H9 (cell line): ENCODE measurements at regions not wholly inside any gene's neighbourhood (a gene's known extent, or its start where the extent isn't known, plus 50 kb on each side); places are given as distances from the start of the nearest gene placed in this dataset.

Experiments
- DNase-seq: peaks from one replicate; pipeline ENCODE4 v3.0.0-alpha.2; 2017
- H2AFZ ChIP-seq: one replicate; pipeline ENCODE4 v1.6.1; 2013; ENCODE audit warnings: mild to moderate bottlenecking, low read length, control low read depth, moderate library complexity
- H2AK5ac ChIP-seq: 2 replicates; pipeline ENCODE4 v1.6.1; 2013; ENCODE audit warnings: low read length, control low read depth, mixed read lengths; ENCODE audit not compliant: insufficient read length
- H2BK120ac ChIP-seq: one replicate; pipeline ENCODE4 v1.6.1; 2013; ENCODE audit warnings: low read depth, mild to moderate bottlenecking, low read length, control low read depth, inconsistent platforms; ENCODE audit not compliant: poor library complexity, severe bottlenecking
- H2BK12ac ChIP-seq: 2 replicates; pipeline ENCODE4 v1.6.1; 2013; ENCODE audit warnings: low read length, control low read depth, mixed read lengths, low read depth; ENCODE audit not compliant: insufficient read length
- H2BK15ac ChIP-seq: 2 replicates; pipeline ENCODE4 v1.6.1; 2013; ENCODE audit warnings: low read depth, low read length, control low read depth
- H2BK20ac ChIP-seq: one replicate; pipeline ENCODE4 v1.6.1; 2013; ENCODE audit warnings: low read depth, mild to moderate bottlenecking, low read length, control low read depth, inconsistent platforms; ENCODE audit not compliant: poor library complexity, severe bottlenecking
- H2BK5ac ChIP-seq: 2 replicates; pipeline ENCODE4 v1.6.1; 2013; ENCODE audit warnings: low read length, control low read depth, mixed read lengths; ENCODE audit not compliant: insufficient read length
- H3K14ac ChIP-seq: 2 replicates; pipeline ENCODE4 v1.6.1; 2013; ENCODE audit warnings: low read length, control low read depth; ENCODE audit not compliant: insufficient read depth
- H3K18ac ChIP-seq: 2 replicates; pipeline ENCODE4 v1.6.1; 2013; ENCODE audit warnings: low read depth, mild to moderate bottlenecking, mixed read lengths, low read length, control low read depth; ENCODE audit not compliant: insufficient read length
- H3K23ac ChIP-seq: 2 replicates; pipeline ENCODE4 v1.6.1; 2013; ENCODE audit warnings: low read length, control low read depth, mixed read lengths, low read depth; ENCODE audit not compliant: insufficient read length
- H3K23me2 ChIP-seq: 2 replicates; pipeline ENCODE4 v1.6.1; 2013; ENCODE audit warnings: low read depth, mild to moderate bottlenecking, mixed read lengths, low read length, control low read depth; ENCODE audit not compliant: insufficient read length, poor library complexity, severe bottlenecking
- H3K27ac ChIP-seq: 2 replicates; pipeline ENCODE4 v1.5.1; 2013; ENCODE audit warnings: low read length, control low read depth, mixed read lengths, low read depth; ENCODE audit not compliant: insufficient read length
- H3K27me3 ChIP-seq: 2 replicates; pipeline ENCODE4 v1.6.1; 2013; ENCODE audit warnings: low read length, control low read depth, inconsistent platforms; ENCODE audit not compliant: insufficient read depth
- H3K4ac ChIP-seq: 2 replicates; pipeline ENCODE4 v1.6.1; 2013; ENCODE audit warnings: low read depth, mild to moderate bottlenecking, control low read depth, inconsistent platforms, low read length, moderate library complexity
- H3K4me1 ChIP-seq: 2 replicates; pipeline ENCODE4 v1.6.1; 2013; ENCODE audit warnings: low read length, control low read depth, inconsistent platforms; ENCODE audit not compliant: insufficient read depth
- H3K4me2 ChIP-seq: 2 replicates; pipeline ENCODE4 v1.6.1; 2013; ENCODE audit warnings: low read length, control low read depth, mixed read lengths; ENCODE audit not compliant: insufficient read length, insufficient read depth
- H3K56ac ChIP-seq: 2 replicates; pipeline ENCODE4 v1.6.1; 2013; ENCODE audit warnings: low read depth, mild to moderate bottlenecking, mixed read lengths, low read length, control low read depth; ENCODE audit not compliant: insufficient read length
- H3K79me1 ChIP-seq: 2 replicates; pipeline ENCODE4 v1.6.1; 2013; ENCODE audit warnings: low read depth, mild to moderate bottlenecking, moderate library complexity, low read length, control low read depth, inconsistent platforms; ENCODE audit not compliant: insufficient read depth, poor library complexity, severe bottlenecking
- H3K79me2 ChIP-seq: 2 replicates; pipeline ENCODE4 v1.6.1; 2013; ENCODE audit warnings: low read length, control low read depth, inconsistent platforms; ENCODE audit not compliant: insufficient read depth
- H3K9ac ChIP-seq: 2 replicates; pipeline ENCODE4 v1.6.1; 2013; ENCODE audit warnings: low read length, control low read depth, mixed read lengths; ENCODE audit not compliant: insufficient read length; ENCODE audit errors: extremely low read depth
- H3K9me3 ChIP-seq: one replicate; pipeline ENCODE4 v1.6.1; 2013; ENCODE audit warnings: low read depth, low read length, inconsistent platforms; ENCODE audit not compliant: control insufficient read depth
- H3T11ph ChIP-seq: one replicate; pipeline ENCODE4 v1.6.1; 2013; ENCODE audit warnings: mild to moderate bottlenecking, low read length, control low read depth, inconsistent platforms
- H4K20me1 ChIP-seq: one replicate; pipeline ENCODE4 v1.6.1; 2013; ENCODE audit not compliant: control insufficient read depth, insufficient read length, insufficient read depth
- H4K5ac ChIP-seq: 2 replicates; pipeline ENCODE4 v1.6.1; 2013; ENCODE audit warnings: low read depth, mild to moderate bottlenecking, mixed read lengths, low read length, control low read depth; ENCODE audit not compliant: insufficient read length
- H4K8ac ChIP-seq: replicated peaks from 2 replicates; pipeline ENCODE4 v1.6.1; 2013; ENCODE audit warnings: low read length, control low read depth, mixed read lengths, low read depth; ENCODE audit not compliant: insufficient read length
- H4K91ac ChIP-seq: 2 replicates; pipeline ENCODE4 v1.6.1; 2013; ENCODE audit warnings: low read depth, mild to moderate bottlenecking, moderate library complexity, mixed read lengths, low read length, control low read depth; ENCODE audit not compliant: insufficient read length
- H3K27ac Mint-ChIP-seq, 3 experiments: 2 replicates in 2 of 3; 3 replicates in 1 of 3; pipeline ENCODE4 v1.8.0; 2020 to 2021; ENCODE audit warnings: mixed read lengths in 3 of 3, mild to moderate bottlenecking in 1 of 3, moderate library complexity in 1 of 3
- H3K27me3 Mint-ChIP-seq: 2 replicates; pipeline ENCODE4 v1.8.0; 2021; ENCODE audit warnings: low read depth, mild to moderate bottlenecking, moderate library complexity, mixed read lengths
- H3K36me3 Mint-ChIP-seq, 3 experiments: 2 replicates in 2 of 3; 3 replicates in 1 of 3; pipeline ENCODE4 v1.8.0; 2020 to 2021; ENCODE audit warnings: low read depth in 3 of 3, mixed read lengths in 3 of 3; ENCODE audit not compliant: insufficient read depth in 1 of 3
- H3K4me1 Mint-ChIP-seq, 2 experiments: 2 replicates each; pipeline ENCODE4 v1.8.0; 2020; ENCODE audit warnings: mixed read lengths in 2 of 2
- H3K4me3 Mint-ChIP-seq, 2 experiments: 2 replicates in 1 of 2; 3 replicates in 1 of 2; pipeline ENCODE4 v1.8.0; 2020 to 2021; ENCODE audit warnings: mild to moderate bottlenecking in 2 of 2, mixed read lengths in 2 of 2, moderate library complexity in 1 of 2
- H3K9me3 Mint-ChIP-seq, 2 experiments: 2 replicates in 1 of 2; 3 replicates in 1 of 2; pipeline ENCODE4 v1.8.0; 2020; ENCODE audit warnings: mild to moderate bottlenecking in 2 of 2, mixed read lengths in 2 of 2, moderate library complexity in 1 of 2
- CTCF ChIP-seq: fragments of 200-600 bp; sonication (generic); conservative IDR thresholded peaks from 3 replicates; pipeline ENCODE4 v1.8.0; 2021; ENCODE audit warnings: antibody characterized with exemption, mild to moderate bottlenecking
- WGBS: extraction: QIAGEN DNeasy Blood & Tissue Kit; methylation state at CpG from one replicate; pipeline ENCODE4 v1.1.7; 2013; ENCODE audit warnings: missing lambda C conversion rate, low lambda C conversion rate, mixed read lengths; ENCODE audit not compliant: insufficient read length; ENCODE audit errors: extremely low coverage; 5-methylcytosine and 5-hydroxymethylcytosine counted together

- H3K56ac ChIP-seq: no peak overlapping the region
- no peak overlapping the region for H2BK120ac ChIP-seq
- H3K9ac ChIP-seq: no peak overlapping the region
- no peak overlapping the region for H3K4me3 Mint-ChIP-seq
- no peak overlapping the region for H2BK5ac ChIP-seq
- H3K14ac ChIP-seq: no peak overlapping the region
- peaks cover 3 to 8% (median 5%) of the 10 kb centered on the region in 3 experiments; a peak in 6 of 7 replicates for H3K36me3 Mint-ChIP-seq
- H4K91ac ChIP-seq: no peak overlapping the region
- peaks cover 4 to 13% of the 10 kb centered on the region in 2 experiments; a peak in 3 of 4 replicates for H3K4me1 Mint-ChIP-seq
- H3K27me3 ChIP-seq: no peaks in the 10 kb centered on the region
- H2BK20ac ChIP-seq: no peak overlapping the region
- no peaks in the 10 kb centered on the region for H3K79me1 ChIP-seq
- no peaks in the 10 kb centered on the region for H3K23me2 ChIP-seq
- no peaks in the 10 kb centered on the region for H3K27me3 Mint-ChIP-seq
- H3K27ac ChIP-seq: no peak overlapping the region
- no peak overlapping the region for H2BK12ac ChIP-seq
- no peak overlapping the region for H3K23ac ChIP-seq
- peaks cover 6 to 7% of the 10 kb centered on the region in 2 experiments for H3K9me3 Mint-ChIP-seq
- no peaks in the 10 kb centered on the region for H4K20me1 ChIP-seq
- TF ChIP-seq CTCF: no peak
- H2BK15ac ChIP-seq: no peak overlapping the region
- H4K8ac ChIP-seq: no peak overlapping the region
- no peaks in the 10 kb centered on the region for H3K79me2 ChIP-seq
- H3K18ac ChIP-seq: no peak overlapping the region
- DNase-seq: no peak
- no peak overlapping the region for H2AFZ ChIP-seq
- H4K5ac ChIP-seq: no peak overlapping the region
- no peaks in the 10 kb centered on the region for H3K9me3 ChIP-seq
- H2AK5ac ChIP-seq: no peak overlapping the region
- WGBS: no CpG with 5 or more reads among the region's 6 CpGs
- no peaks in the 10 kb centered on the region for H3K4me1 ChIP-seq
- H3T11ph ChIP-seq: no peak overlapping the region
- H3K4me2 ChIP-seq: no peak overlapping the region
- H3K27ac Mint-ChIP-seq: no peak overlapping the region
- H3K4ac ChIP-seq: no peak overlapping the region
These were observed 54.4 kb upstream of the SEC61G start for GRCh38 chr7:54813398-54813797.
